HepG2 (cell line): ENCODE measurements at regions not wholly inside any gene's neighbourhood (a gene's known extent, or its start where the extent isn't known, plus 50 kb on each side); places are given as distances from the start of the nearest gene placed in this dataset.

Source experiments
- ATAC-seq: fragments of 200-7000 bp; cut with Tn5 transposase; 3 replicates; pipeline ENCODE4 v1.9.1; 2020; ENCODE audit warnings: mild to moderate bottlenecking, moderate library complexity
- BruUV-seq: library from RNA; stranded (reverse); fragments of 400-500 nt; replicated peaks from 2 replicates; lab custom pipeline; 2021; lab: Mats Ljungman, UMichigan
- CTCF ChIA-PET: fragments of 300-600 bp; formaldehyde crosslinking; extraction: SDS; loops from one replicate; lab custom pipeline; 2021; ENCODE audit warnings: low total read pairs, inconsistent platforms, low intra/inter-chr PET ratio; lab: Yijun Ruan, JAX
- POLR2A ChIA-PET: fragments of 350-600 bp; sonication (Branson Sonifier 250); formaldehyde crosslinking; loops from one replicate; lab custom pipeline; 2020; ENCODE audit warnings: antibody characterized with exemption, inconsistent platforms; lab: Yijun Ruan, JAX
- DNase-seq: peaks from one replicate; pipeline ENCODE4 v3.0.0-alpha.2; 2015; ENCODE audit warnings: low spot score
- FAIRE-seq: peaks from 3 replicates; lab custom pipeline; 2011; peaks lifted over from hg19 to GRCh38; lab: Jason Lieb, UNC
- H2AFZ ChIP-seq: one replicate; pipeline ENCODE4 v1.6.1; 2011; ENCODE audit warnings: low read length, inconsistent platforms
- H3K27ac ChIP-seq: fragments of 300-600 bp; 3 replicates; pipeline ENCODE4 v1.8.0; 2011; ENCODE audit warnings: mixed run types, mild to moderate bottlenecking, mixed read lengths, low read length, inconsistent platforms; ENCODE audit not compliant: insufficient read depth; ENCODE audit errors: extremely low read length
- H3K27me3 ChIP-seq, 2 experiments: fragments of 200-600 bp in 1 of 2; 2 replicates in 1 of 2; 3 replicates in 1 of 2; pipeline versions ENCODE4 v1.6.0 to v1.8.0; 2011; ENCODE audit warnings: low read length in 2 of 2, mild to moderate bottlenecking in 2 of 2, moderate library complexity in 2 of 2, inconsistent platforms in 1 of 2; ENCODE audit not compliant: insufficient read depth in 2 of 2, control insufficient read depth in 1 of 2
- H3K36me3 ChIP-seq, 2 experiments: fragments of 200-600 bp in 1 of 2; replicated peaks in 1 of 2; 2 replicates in 1 of 2; 3 replicates in 1 of 2; pipeline versions ENCODE4 v1.5.1 to v1.8.0; 2011; ENCODE audit warnings: low read length in 2 of 2, inconsistent platforms in 1 of 2; ENCODE audit not compliant: insufficient read depth in 2 of 2, control insufficient read depth in 1 of 2
- H3K4me1 ChIP-seq: 2 replicates; pipeline ENCODE4 v1.5.1; 2012; ENCODE audit warnings: low read length, inconsistent platforms; ENCODE audit not compliant: insufficient read depth
- H3K4me2 ChIP-seq: 2 replicates; pipeline ENCODE4 v1.6.0; 2011; ENCODE audit warnings: low read depth, low read length, inconsistent platforms
- H3K4me3 ChIP-seq, 3 experiments: fragments of 200-600 bp in 1 of 3; sonication (generic), shearing (Covaris generic) in 1 of 3; replicated peaks in 1 of 3; 2 replicates each; pipeline ENCODE4 v1.5.1; 2011 to 2016; ENCODE audit warnings: low read length in 3 of 3, inconsistent platforms in 2 of 3, low read depth in 2 of 3, mild to moderate bottlenecking in 2 of 3, control low read depth in 1 of 3, mixed read lengths in 1 of 3; ENCODE audit not compliant: insufficient read depth in 1 of 3
- H3K79me2 ChIP-seq: one replicate; pipeline ENCODE4 v1.6.1; 2011; ENCODE audit warnings: low read length, inconsistent platforms; ENCODE audit not compliant: insufficient read depth
- H3K9ac ChIP-seq: 2 replicates; pipeline ENCODE4 v1.6.0; 2011; ENCODE audit warnings: mild to moderate bottlenecking, low read depth, low read length, inconsistent platforms; ENCODE audit not compliant: insufficient read depth
- H3K9me3 ChIP-seq: 2 replicates; pipeline ENCODE4 v1.5.1; 2012; ENCODE audit warnings: mild to moderate bottlenecking, low read length
- H4K20me1 ChIP-seq: 2 replicates; pipeline ENCODE4 v1.6.0; 2011; ENCODE audit warnings: inconsistent platforms, mild to moderate bottlenecking, low read length, moderate library complexity; ENCODE audit not compliant: insufficient read depth
- GABPA ChIP-seq, 2 experiments: IDR thresholded peaks; 2 replicates each; pipeline ENCODE4 v1.6.1; 2011 to 2016; ENCODE audit warnings: low read depth in 2 of 2, low read length in 1 of 2, missing biosample characterization in 1 of 2, missing genetic modification characterization in 1 of 2
- HMG20A ChIP-seq: IDR thresholded peaks from 2 replicates; pipeline ENCODE4 v1.6.1; 2016; ENCODE audit warnings: borderline replicate concordance
- HNF4A ChIP-seq: sonication (generic); formaldehyde crosslinking; IDR thresholded peaks from 2 replicates; pipeline ENCODE4 v1.4.0; 2020; ENCODE audit warnings: missing genetic modification reagents
- RFXANK ChIP-seq: IDR thresholded peaks from 2 replicates; pipeline ENCODE4 v1.6.1; 2016
- RFXAP ChIP-seq: sonication (generic); formaldehyde crosslinking; IDR thresholded peaks from 2 replicates; pipeline ENCODE4 v1.4.0; 2020; ENCODE audit warnings: missing genetic modification reagents, borderline replicate concordance
- SIX1 ChIP-seq: sonication (generic); formaldehyde crosslinking; IDR thresholded peaks from 2 replicates; pipeline ENCODE4 v1.4.0; 2020; ENCODE audit warnings: missing genetic modification reagents, borderline replicate concordance
- SMARCC2 ChIP-seq: fragments of 450-650 bp; IDR thresholded peaks from 2 replicates; pipeline ENCODE4 v1.6.1; 2017; ENCODE audit warnings: antibody characterized with exemption, mild to moderate bottlenecking
- ZNF264 ChIP-seq: sonication (generic); formaldehyde crosslinking; IDR thresholded peaks from 2 replicates; pipeline ENCODE4 v1.4.0; 2020; ENCODE audit warnings: missing genetic modification reagents
- ZNF451 ChIP-seq: sonication (generic); formaldehyde crosslinking; IDR thresholded peaks from 2 replicates; pipeline ENCODE4 v1.5.0; 2020; ENCODE audit warnings: mild to moderate bottlenecking, missing genetic modification reagents
- WGBS: methylation state at CpG from one replicate; pipeline ENCODE4 v1.1.6; 2017; ENCODE audit warnings: low lambda C conversion rate; 5-methylcytosine and 5-hydroxymethylcytosine counted together
- in situ Hi-C: cut with HindIII; loops from 2 replicates; pipeline ENCODE4 v1.10.0; 2017; ENCODE audit warnings: low pct_unique_long_range_greater_than_20kb; ENCODE audit not compliant: extremely low pct_ligation_motif_present
- intact Hi-C: fragments of 100-400 bp; cut with micrococcal nuclease; formaldehyde crosslinking; loops from one replicate; pipeline ENCODE4 v1.10.0; 2022; ENCODE audit not compliant: unreplicated experiment
- TF ChIP-seq, protein P1 (sequence below): IDR thresholded peaks from 2 replicates; pipeline ENCODE4 v1.6.1; 2012; ENCODE audit warnings: inconsistent platforms
- TF ChIP-seq, protein P2 (sequence below): sonication (generic); formaldehyde crosslinking; IDR thresholded peaks from 2 replicates; pipeline ENCODE4 v1.4.0; 2020; ENCODE audit warnings: mild to moderate bottlenecking, missing genetic modification reagents
- TF ChIP-seq, protein P3 (sequence below): sonication (generic); formaldehyde crosslinking; IDR thresholded peaks from 2 replicates; pipeline ENCODE4 v1.9.0; 2021; ENCODE audit warnings: mild to moderate bottlenecking, missing genetic modification reagents

- TF ChIP-seq GABPA (IDR thresholded peaks at IDR 0.05; ENCODE audit: low read depth, low read length): no peak
- no peak for TF ChIP-seq GABPA (CRISPR knock-in tag; IDR thresholded peaks at IDR 0.05; ENCODE audit: low read depth)
- TF ChIP-seq SMARCC2: no peak
- TF ChIP-seq RFXAP (CRISPR knock-in tag): no peak
- no peak for TF ChIP-seq RFXANK (CRISPR knock-in tag)
- peak; percentile 21; the same call in 1 of the 2 replicates for TF ChIP-seq HNF4A
- TF ChIP-seq SIX1 (CRISPR knock-in tag): no peak
- TF ChIP-seq, protein P1, sequence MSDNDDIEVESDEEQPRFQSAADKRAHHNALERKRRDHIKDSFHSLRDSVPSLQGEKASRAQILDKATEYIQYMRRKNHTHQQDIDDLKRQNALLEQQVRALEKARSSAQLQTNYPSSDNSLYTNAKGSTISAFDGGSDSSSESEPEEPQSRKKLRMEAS: no peak
- TF ChIP-seq, all 625 proteins: peak for 5
Observed at GRCh38 chr1:4273747-4274146, 373.7 kb upstream of the C1orf174 start (continued).

DNA sequence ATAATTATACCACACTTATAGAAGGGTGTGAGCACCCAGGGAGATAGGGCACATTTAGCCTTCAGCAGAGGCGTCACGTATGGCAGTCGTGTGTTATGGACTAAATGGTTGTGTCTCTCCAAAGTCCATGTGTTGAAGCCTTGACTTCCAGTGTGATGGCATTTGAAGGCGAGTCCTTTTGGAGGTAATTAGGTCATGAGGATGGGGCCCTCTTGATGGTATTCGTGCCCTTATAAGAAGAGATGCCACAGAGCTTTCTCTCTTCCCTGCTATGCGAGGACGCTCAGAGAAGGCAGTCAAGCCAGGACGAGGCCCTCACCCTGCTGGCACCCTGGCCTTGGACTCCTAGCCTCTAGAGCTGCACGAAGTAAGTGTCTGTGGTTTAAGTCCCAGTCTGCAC lies 375.0 kb upstream of the C1orf174 start:
- in situ Hi-C loops (no loop called here), intact Hi-C loops (no loop called here)
- Histone ChIP-seq H2AFZ (no peak overlapping the region), H3K79me2 (no peaks in the 10 kb centered on the region), H3K9me3 (peaks cover 19% of the 10 kb centered on the region), H3K4me2 (no peak overlapping the region), H3K27me3 (no peaks in the 10 kb centered on the region), H3K27ac (no peak overlapping the region), H3K9ac (no peak overlapping the region), H3K4me3 (no peak overlapping the region), H3K4me1 (peaks cover 56% of the 10 kb centered on the region), H4K20me1 (no peaks in the 10 kb centered on the region), H3K36me3 (no peaks in the 10 kb centered on the region)
- 98% methylated on average over 5 of the region's 9 CpGs for WGBS
- POLR2A ChIA-PET: no interaction called here
- ATAC-seq (no peak), FAIRE-seq (no peak), DNase-seq (no peak)
- no TSS peak for BruUV-seq
- TF ChIP-seq, protein P2, sequence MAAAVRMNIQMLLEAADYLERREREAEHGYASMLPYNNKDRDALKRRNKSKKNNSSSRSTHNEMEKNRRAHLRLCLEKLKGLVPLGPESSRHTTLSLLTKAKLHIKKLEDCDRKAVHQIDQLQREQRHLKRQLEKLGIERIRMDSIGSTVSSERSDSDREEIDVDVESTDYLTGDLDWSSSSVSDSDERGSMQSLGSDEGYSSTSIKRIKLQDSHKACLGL: no peak
- TF ChIP-seq HMG20A (CRISPR knock-in tag) (no peak), ZNF264 (peak; percentile 93), ZNF451 (no peak)
- TF ChIP-seq, protein P3, sequence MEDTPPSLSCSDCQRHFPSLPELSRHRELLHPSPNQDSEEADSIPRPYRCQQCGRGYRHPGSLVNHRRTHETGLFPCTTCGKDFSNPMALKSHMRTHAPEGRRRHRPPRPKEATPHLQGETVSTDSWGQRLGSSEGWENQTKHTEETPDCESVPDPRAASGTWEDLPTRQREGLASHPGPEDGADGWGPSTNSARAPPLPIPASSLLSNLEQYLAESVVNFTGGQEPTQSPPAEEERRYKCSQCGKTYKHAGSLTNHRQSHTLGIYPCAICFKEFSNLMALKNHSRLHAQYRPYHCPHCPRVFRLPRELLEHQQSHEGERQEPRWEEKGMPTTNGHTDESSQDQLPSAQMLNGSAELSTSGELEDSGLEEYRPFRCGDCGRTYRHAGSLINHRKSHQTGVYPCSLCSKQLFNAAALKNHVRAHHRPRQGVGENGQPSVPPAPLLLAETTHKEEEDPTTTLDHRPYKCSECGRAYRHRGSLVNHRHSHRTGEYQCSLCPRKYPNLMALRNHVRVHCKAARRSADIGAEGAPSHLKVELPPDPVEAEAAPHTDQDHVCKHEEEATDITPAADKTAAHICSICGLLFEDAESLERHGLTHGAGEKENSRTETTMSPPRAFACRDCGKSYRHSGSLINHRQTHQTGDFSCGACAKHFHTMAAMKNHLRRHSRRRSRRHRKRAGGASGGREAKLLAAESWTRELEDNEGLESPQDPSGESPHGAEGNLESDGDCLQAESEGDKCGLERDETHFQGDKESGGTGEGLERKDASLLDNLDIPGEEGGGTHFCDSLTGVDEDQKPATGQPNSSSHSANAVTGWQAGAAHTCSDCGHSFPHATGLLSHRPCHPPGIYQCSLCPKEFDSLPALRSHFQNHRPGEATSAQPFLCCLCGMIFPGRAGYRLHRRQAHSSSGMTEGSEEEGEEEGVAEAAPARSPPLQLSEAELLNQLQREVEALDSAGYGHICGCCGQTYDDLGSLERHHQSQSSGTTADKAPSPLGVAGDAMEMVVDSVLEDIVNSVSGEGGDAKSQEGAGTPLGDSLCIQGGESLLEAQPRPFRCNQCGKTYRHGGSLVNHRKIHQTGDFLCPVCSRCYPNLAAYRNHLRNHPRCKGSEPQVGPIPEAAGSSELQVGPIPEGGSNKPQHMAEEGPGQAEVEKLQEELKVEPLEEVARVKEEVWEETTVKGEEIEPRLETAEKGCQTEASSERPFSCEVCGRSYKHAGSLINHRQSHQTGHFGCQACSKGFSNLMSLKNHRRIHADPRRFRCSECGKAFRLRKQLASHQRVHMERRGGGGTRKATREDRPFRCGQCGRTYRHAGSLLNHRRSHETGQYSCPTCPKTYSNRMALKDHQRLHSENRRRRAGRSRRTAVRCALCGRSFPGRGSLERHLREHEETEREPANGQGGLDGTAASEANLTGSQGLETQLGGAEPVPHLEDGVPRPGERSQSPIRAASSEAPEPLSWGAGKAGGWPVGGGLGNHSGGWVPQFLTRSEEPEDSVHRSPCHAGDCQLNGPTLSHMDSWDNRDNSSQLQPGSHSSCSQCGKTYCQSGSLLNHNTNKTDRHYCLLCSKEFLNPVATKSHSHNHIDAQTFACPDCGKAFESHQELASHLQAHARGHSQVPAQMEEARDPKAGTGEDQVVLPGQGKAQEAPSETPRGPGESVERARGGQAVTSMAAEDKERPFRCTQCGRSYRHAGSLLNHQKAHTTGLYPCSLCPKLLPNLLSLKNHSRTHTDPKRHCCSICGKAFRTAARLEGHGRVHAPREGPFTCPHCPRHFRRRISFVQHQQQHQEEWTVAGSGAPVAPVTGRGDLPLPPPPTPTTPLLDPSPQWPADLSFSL (CRISPR knock-in tag): no peak
- CTCF ChIA-PET: no interaction called here
